GM19035 (cell line): ENCODE measurements at regions not wholly inside any gene's neighbourhood (a gene's known extent, or its start where the extent isn't known, plus 50 kb on each side); places are given as distances from the start of the nearest gene placed in this dataset.
"Not testable (repeated sequence)": the region's sequence is repeated elsewhere in the genome, so short reads cannot be mapped to it uniquely, and the experiment has no call there.

Source experiments
- ATAC-seq: cut with Tn5 transposase; IDR thresholded peaks from one replicate; pipeline ENCODE4 v1.9.1; 2021; ENCODE audit not compliant: unreplicated experiment

DNA sequence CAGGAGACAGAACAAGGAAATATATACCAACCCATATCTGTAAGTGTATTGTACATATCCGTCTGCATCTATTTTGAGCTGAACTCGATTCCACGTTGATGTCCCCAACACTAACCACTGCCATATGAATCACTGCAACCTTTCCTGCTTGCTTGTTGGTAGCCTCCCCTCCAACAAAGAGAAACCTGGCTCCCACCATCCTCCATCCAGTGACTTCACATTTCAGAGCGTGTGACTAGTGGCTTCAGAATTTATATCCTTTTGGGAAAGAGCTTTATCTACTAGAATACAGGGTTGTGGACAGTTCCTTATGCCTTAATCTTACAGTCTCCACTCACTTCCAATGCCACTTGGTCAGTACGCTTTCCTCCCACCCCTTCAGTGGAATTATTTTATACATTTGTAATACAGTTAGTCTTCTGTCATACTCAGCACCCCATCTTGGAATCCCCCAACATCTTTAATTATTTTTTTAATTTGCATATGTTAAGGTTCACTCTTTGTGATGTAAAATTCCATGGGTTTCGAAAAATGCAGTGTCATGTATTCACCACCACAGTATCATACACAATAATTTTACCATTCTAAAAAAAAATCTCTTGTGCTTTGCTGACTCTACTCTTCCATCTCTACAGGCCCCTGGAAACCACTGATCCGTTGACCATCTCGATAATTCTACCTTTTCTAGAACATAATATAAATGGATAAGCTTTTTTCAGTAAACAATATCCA, 264.7 kb downstream of the BCL2L11 start:
- not testable (repeated sequence) for ATAC-seq

DNA sequence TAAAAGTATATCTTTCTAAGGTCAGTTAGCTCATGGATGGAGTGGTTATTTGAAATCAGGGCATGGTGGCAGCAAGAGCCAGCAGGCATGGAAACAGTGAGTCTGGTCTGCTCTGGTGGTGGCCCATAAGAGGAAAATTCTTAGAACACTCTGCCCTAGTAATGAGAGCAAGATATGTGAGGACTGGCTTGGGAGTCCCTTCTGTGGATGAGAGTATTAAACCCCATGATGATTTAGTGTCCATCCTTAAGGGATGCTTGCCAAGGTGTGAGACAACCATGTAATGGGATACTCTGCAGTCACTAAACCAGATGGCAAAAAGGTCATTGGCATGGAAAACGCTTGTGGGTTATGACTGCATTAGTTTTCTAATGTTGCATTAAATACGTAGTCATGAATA, 269.9 kb downstream of the BCL2L11 start:
- ATAC-seq: not testable (repeated sequence)

DNA sequence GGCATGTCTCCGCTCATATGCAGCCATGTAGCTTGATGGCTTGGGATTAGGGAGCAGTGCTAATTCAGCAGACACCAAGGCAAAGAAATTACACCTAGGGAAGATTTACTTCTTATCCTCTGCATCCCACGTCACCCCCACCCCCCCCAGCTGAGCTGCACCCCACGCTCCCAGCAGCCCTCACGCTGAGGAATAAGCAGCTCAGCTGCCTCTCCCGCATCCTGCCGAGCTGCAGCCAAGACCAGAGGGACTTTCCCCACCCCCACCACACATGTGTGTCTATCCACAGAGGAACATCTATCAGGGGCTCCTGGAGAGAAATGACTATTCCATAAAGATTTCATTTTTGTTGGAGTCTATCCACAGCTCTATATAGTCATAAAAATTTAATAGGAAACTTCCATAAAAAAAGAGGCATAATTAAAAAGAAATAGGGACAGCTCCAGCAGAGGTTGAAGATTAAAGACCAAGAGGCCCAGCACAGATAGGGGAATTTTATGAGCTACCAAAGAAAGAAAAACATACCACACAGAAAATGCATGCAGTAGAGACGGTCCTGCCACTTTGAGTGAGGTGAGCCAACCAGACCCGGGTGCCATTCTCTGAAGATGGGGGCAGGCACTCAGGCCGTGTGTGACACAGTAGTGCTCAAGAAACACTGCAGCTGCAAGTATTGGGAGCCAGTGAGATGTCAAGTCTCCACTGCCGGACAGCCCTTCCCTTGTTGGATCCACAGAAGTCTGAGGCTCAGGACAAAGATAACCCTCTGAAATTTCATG, 274.8 kb downstream of the BCL2L11 start:
- not testable (repeated sequence) for ATAC-seq

DNA sequence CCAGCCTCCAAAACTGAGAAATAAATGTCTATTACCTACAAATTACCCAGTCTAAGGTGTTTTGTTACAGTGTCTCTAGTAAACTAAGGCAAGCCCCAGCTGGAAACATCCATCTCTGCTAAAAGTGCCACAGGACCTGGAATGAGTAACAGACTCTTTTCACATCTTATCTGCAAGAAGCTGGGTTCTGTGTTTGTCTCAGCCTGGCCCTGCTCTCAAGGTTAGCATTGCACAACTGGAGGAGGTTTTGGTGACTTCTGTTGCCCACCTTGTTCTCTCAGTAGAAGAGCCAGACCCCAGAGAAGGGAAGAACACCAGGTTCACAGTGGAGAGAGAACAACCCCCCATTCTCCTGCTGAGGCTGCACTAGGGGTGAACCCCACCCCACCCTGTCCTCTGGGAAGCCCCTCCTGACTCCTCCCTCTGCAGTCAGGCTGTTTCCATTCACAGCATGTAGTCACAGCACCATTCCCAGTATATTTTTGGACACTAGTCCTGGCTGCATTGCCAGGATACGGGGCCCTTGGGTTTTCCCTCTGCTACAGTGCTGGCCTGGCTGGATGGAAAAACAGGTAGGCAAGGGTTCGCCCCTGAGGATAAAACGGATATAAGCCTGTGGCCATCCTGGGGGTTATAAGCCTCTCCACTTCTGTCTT, 280.0 kb downstream of the BCL2L11 start:
- not testable (repeated sequence) for ATAC-seq

DNA sequence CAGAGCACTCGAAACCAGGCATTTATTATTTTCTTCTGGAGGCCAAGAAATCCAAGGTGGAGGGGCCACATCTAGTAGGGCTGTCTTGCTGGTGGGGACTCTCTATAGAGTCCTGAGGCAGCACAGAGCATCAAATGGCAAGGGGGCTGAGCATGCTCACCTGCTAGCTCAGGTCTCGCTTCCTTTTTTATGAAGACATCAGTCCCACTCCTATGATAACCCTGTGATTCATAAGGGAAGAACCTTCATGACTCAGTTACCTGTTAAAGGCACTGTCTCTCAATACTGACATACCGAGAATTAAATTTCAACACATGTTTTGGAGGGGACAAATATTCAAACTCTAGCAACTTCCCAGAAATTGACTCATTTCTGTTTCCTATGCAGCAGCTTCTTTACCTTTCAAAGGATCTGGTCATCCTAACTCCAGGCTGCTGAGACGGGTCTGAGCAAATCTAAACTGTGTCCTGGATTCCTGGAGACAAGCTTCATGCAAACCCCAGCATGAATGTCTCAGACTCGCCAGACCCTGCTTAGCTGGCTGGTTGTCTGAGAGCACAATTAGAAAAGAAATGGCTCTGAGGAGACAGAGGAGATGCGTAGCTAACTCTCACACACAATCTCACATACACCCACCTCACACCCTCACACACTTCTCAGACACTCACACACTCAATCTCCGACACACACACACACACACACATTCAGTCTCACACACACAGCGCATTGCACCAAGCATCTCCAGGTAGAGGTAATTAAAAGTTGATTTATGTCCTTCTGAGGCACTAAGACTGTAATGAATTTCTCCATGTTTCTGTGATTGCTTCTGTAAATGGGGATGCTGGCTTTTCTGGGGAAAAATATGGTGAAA, 280.8 kb downstream of the BCL2L11 start:
- ATAC-seq: not testable (repeated sequence)

DNA sequence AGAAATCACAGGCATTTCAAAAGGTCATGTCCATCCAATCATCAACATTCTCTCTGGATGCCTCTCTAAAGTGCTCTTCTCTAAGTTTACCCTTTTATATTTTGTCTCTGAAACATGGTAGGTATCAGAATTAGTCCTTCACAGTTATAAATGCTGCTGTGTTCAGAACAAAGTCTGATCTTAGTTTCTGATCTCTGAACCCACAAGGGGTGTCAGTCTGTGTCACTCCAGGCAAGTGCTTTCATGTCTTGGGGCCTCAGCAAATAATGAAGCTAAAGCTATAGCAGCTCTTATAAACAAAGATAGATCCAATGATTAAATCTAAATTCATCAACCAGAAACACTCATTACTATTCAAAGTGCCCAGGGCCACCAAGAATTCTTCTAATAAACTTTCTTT, 281.7 kb downstream of the BCL2L11 start:
- not testable (repeated sequence) for ATAC-seq

DNA sequence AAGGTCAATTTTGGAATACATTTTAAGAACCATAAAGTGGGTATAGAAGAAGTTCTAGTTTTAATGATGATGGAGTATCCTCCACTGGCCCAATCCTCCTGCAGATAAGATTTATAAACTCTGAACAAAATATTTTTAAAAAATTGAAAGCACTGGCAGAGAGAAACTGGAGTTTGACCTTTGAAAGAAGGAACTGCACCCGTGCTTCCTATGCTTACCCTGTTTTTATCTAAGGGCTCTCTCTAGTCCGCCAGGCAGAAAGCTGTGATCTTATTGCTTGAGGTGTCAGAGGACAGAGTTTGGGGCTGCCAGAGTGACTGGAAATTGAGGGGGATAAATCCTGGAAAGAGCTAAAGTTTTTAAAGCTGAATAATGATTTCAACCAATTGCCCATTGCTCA, 282.6 kb downstream of the BCL2L11 start:
- not testable (repeated sequence) for ATAC-seq

DNA sequence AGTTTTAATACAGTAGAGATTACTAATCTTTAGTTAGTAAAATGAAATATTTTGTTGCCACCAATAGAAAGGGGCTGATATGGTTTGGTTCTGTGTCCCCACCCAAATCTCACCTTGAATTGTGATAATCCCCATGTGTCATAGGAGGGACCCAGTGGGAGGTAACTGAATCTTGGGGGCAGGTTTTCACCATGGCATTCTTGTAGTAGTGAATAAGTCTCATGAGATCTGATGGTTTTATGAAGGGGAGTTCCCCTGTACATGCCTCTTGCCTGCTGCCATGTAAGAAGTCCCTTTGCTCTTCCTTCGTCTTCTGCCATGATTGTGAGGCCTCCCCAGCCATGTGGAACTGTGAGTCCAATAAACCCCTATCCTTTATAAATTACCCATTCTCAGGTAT, 285.9 kb downstream of the BCL2L11 start:
- ATAC-seq: not testable (repeated sequence)

DNA sequence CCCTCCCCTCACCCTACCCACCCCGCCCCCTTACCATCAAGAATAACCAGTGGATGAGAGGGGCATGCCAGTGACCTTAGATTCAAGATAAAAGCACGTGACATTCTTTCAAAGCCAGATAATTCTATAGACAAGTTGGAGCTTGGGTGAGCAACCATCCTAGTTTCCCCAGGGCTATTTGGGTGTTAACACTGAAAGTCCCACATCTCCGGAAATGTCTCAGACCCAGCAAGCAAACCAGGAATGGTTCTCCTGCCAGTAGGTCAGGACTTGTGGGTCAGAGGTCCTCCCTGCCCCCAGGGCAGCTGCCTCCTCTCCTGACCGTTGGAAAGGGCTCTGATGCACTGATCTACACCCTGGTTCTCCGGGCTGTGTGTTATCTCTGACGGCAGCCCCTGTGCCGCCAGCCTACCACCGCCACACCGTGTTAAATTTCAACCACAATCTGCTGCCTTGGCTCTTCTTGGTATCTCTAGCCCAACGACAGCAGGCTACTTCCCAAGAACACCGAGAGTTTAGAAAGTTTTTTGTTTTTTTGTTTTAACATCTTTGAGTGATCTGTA, 287.0 kb downstream of the BCL2L11 start:
- not testable (repeated sequence) for ATAC-seq

DNA sequence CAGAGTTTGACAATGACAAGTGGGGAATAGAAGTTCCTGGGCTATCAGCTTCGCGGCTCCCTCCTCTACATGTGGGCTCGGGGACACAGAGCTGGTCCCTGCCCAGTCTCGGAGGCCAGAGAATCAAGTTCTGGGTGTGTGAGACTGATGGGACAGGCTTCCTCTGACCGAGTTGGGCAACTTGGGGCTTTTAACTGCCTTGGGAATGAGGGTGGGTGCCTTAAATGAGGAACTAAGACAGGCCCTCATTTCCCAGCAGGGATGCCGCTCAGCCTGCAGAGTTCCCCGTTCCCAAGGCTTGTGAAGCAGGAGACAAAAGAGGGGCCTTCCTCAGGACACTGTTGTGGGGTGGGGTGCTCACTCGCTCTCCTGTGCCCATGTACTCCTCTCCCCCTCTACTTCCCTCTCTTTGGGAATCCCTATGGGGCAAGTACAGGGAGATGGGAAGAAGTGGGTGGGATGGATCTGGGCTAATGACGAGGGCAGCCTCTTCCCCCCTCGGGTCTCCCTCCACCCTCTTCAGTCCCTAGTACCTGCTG, 290.2 kb downstream of the BCL2L11 start:
- not testable (repeated sequence) for ATAC-seq

DNA sequence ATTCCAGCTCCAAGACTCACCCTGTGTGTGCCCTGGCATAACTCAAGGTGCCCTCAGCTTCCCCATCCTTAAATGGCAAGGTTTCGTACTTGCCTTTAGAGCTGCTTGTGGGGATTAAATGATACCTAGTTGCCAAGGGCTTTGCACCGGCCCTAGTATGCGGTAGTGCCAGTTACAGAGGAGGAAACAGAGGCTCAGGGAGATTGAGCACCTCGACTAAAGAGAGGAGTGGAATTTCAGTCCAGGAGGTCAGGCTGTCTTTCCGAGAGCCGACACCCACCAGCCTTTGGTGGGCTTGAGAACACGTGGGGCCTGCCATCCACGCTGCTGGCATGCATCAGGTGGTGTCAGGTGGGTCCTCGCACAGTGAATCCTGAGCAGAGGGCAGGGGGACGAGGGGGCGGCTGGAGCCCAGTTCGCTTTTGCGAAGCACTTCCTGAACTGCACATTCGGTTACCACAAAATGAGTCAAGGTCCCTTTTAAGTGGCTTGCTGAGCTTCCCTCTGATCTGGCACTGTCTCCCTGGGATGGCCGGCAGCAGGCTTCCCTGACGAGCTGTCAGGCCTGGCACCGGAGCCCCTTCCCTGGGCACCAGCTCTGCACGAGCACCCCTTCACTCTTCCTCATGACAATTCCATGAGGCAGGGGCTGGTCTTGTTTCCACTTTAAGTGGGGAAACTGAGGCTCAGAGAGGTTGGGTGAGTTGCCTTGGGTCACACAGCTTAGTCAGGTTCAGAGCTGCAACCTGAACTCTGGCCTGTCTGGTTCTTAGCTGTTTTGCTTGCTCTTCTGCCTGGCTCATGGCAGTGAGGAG, 291.4 kb downstream of the BCL2L11 start:
- ATAC-seq: not testable (repeated sequence)

DNA sequence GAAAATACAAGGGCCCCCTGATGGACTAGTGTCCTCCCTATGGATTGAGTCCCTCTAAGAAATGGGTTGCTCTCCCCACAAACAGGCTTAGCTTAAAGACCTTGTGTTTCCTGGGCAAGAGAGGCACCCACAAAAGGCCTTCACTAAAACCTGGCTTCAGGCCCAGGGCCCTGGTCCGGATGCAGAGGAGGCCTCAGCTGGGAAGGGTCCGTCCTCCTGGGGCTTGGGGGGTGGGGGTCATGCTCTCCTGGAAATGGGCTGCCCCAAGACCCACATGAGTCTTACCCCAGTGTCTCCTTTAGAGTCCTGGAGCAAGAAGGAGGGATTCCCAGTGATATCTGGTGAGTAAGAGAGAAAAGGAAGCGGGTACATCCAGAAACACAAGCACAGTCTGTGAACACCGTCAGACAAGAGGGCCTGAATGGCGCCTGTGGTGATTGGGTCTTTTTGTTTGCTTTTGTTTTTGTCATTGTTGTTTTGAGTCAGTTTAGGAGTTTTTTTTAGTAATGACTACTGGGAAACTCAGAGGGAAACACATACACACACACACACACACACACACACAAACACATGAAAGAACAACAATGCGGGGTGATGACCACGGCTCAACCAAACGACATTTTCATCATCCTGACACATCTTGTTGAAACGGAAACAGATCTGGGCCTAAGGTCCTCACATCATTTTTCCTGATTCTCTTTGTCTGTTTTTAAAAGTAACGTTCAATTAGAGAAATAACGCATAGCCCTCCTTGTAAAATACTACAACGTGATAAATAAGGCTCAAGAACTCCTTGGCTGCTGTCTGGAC, 292.3 kb downstream of the BCL2L11 start:
- not testable (repeated sequence) for ATAC-seq

DNA sequence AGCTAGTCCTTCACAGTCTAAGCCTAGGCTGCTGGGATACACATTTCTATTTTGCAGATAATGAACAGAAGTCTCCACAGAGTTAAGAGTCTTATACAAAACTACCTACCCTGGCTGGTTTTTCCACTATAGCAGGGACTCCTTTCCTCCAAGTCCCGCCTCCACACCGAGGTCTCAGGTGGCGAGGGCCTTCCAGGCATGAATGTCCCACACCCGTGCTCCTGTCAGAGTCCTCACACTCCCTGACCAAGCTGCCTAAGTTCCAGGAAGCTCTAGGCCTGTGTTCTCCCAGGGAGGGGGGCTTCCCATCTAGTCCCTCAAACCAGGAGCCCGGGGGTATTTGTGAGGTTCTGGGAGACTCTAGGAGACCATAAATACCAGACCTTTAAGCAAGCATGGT, 293.2 kb downstream of the BCL2L11 start:
- ATAC-seq: not testable (repeated sequence)

DNA sequence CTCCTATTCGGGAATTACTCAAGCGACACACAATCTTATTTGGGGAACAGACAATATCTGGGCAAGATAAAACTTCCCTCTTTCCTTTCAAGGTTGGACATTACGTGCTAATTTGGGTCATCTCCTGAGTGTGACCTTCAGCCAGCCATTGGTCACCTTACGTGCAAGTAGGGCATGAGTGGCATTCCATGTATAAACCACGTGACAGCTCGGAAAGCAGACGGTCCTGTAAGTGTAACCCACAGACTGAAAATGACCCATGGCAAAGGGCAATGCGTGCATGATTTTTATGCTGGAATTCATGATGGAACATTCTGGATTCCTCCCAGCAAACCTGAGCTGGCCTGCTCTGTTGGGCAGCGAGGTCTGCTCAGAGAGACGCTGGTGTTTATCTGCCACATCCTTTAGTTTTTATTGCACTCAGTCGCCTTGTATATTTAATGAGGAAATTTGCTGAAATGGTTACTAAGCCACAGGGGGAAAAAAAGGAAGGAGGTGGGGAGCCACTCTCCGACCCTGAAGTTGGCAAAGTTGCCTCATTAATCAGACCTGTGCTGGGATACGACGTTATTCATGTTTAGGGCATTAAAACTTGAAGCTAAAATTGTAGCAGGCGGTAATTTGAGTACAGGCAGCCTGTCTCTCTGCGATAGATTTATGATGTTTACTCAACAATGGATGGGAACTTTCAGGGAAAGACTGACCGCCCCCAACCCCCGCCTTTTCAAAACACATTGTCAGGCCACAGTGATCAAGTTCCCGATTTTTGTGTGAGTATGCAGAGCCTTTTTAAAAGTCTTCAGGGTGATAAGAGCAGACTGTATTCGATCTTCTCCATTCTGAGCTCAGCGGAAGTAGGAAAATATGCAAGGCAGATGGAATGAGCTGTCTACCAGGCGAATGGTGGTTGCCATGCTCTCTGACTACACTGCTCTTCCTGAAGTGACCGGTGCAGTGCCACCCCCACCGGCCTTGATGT, 295.3 kb downstream of the BCL2L11 start:
- not testable (repeated sequence) for ATAC-seq

DNA sequence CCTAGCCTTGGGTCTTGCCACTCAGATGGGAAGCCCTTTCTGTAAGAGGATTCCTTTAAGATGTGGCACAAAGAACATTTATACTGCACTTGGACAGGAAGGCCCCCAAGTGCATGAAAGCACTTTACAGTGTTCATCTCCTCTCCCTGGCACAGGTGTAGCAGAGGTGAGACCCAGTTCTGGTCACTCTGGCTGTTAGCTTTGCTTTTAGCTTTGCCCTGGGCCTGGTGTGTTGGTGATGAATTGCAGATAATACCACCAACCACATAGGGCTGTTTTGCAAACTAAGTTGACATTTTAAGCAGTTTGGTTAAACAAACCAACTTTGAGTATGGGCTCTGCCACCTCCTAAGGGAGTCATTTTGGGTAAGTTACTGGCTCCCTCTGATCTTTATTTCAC, 296.3 kb downstream of the BCL2L11 start:
- not testable (repeated sequence) for ATAC-seq

DNA sequence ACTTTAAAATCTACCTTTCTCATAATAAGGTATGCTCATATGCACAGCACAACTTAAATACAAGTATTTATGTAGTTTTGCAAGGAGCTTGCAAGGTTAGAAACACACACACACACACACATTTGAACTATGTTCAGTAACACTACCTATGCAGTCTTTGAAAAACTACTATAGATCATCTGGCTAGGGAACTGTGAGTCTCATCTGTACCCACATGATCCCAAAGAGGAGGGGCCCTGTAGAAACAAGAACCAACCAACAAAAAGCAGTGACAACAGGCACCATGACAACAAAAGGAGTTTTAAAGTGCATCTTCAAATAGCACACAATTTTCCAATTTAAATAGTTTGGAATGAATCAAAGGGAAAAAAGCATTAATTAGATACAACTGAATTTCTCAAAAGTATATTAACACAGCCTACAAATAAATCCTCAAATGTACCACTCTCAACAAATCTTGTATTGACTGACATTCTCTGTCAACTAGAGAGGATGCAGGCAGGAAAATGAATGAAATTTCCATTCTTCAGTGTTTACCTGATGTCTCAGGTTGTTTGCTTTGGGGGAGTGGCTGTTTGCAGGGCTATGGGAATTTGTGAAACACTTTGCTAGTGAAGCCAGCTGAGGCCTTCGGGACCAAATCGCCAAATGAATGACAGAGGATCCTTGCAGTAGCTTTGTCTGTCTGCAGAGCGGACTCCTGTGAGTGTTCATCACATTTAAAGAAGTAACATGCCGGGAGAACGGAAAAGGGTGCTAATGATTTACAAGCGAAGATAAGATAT, 297.6 kb downstream of the BCL2L11 start:
- not testable (repeated sequence) for ATAC-seq
